Liver (tissue), 8 donors: ENCODE measurements at regions not wholly inside any gene's neighbourhood (a gene's known extent, or its start where the extent isn't known, plus 50 kb on each side); places are given as distances from the start of the nearest gene placed in this dataset.

Experiments used
- DNase-seq: peaks from one replicate; pipeline ENCODE4 v3.0.0-alpha.2; 2017; ENCODE audit warnings: low spot score
- H3K27ac ChIP-seq, 2 donors: one replicate each; pipeline ENCODE4 v1.7.0; 2013; ENCODE audit warnings: inconsistent platforms in 2 of 2, low read length in 2 of 2, control low read depth in 1 of 2, low read depth in 1 of 2, mild to moderate bottlenecking in 1 of 2
- H3K27me3 ChIP-seq, 4 donors: one replicate each; pipeline versions ENCODE4 v1.6.1 to v1.7.0; 2013; ENCODE audit warnings: low read length in 3 of 4, inconsistent platforms in 1 of 4, mild to moderate bottlenecking in 1 of 4, moderate library complexity in 1 of 4; ENCODE audit not compliant: control insufficient read depth in 4 of 4, insufficient read depth in 4 of 4
- H3K36me3 ChIP-seq, 4 donors: one replicate each; pipeline versions ENCODE4 v1.6.1 to v1.7.0; 2013; ENCODE audit warnings: low read length in 3 of 4, mild to moderate bottlenecking in 3 of 4, low read depth in 1 of 4, moderate library complexity in 1 of 4; ENCODE audit not compliant: control insufficient read depth in 4 of 4, insufficient read depth in 3 of 4
- H3K4me1 ChIP-seq, 4 donors: one replicate each; pipeline versions ENCODE4 v1.6.1 to v1.7.0; 2013; ENCODE audit warnings: low read length in 3 of 4, mild to moderate bottlenecking in 3 of 4, moderate library complexity in 1 of 4; ENCODE audit not compliant: control insufficient read depth in 4 of 4, insufficient read depth in 4 of 4
- H3K4me3 ChIP-seq, 3 donors: one replicate each; pipeline versions ENCODE4 v1.6.1 to v1.7.0; 2013; ENCODE audit warnings: low read length in 3 of 3, control low read depth in 1 of 3, low read depth in 1 of 3, mild to moderate bottlenecking in 1 of 3
- H3K9ac ChIP-seq, 2 donors: one replicate each; pipeline ENCODE4 v1.7.0; 2013; ENCODE audit warnings: low read length in 2 of 2, mild to moderate bottlenecking in 2 of 2, moderate library complexity in 2 of 2, control low read depth in 1 of 2, low read depth in 1 of 2
- H3K9me3 ChIP-seq, 4 donors: one replicate each; pipeline versions ENCODE4 v1.6.1 to v1.7.0; 2013; ENCODE audit warnings: low read length in 3 of 4; ENCODE audit not compliant: control insufficient read depth in 4 of 4
- EGR1 ChIP-seq, 2 donors: IDR thresholded peaks; 2 replicates each; pipeline ENCODE4 v1.6.1; 2016 to 2018; ENCODE audit warnings: antibody characterized with exemption in 2 of 2, low read depth in 2 of 2
- FOXA1 ChIP-seq: IDR thresholded peaks from 2 replicates; pipeline ENCODE4 v1.6.1; 2016; ENCODE audit warnings: antibody characterized with exemption
- FOXA2 ChIP-seq: IDR thresholded peaks from 2 replicates; pipeline ENCODE4 v1.6.1; 2016; ENCODE audit warnings: antibody characterized with exemption
- HNF4A ChIP-seq, 2 donors: conservative IDR thresholded peaks; 2 replicates each; pipeline ENCODE4 v1.6.1; 2016; ENCODE audit warnings: antibody characterized with exemption in 2 of 2, mild to moderate bottlenecking in 2 of 2
- HNF4G ChIP-seq: IDR thresholded peaks from 2 replicates; pipeline ENCODE4 v1.6.1; 2016; ENCODE audit warnings: antibody characterized with exemption
- JUND ChIP-seq, 2 donors: IDR thresholded peaks; 2 replicates each; pipeline ENCODE4 v1.6.1; 2016; ENCODE audit warnings: antibody characterized with exemption in 2 of 2
- MAX ChIP-seq: IDR thresholded peaks from 2 replicates; pipeline ENCODE4 v1.6.1; 2016; ENCODE audit warnings: antibody characterized with exemption
- RAD21 ChIP-seq, 2 donors: IDR thresholded peaks; 2 replicates each; pipeline ENCODE4 v1.6.1; 2016; ENCODE audit warnings: antibody characterized with exemption in 2 of 2, mild to moderate bottlenecking in 2 of 2
- RXRA ChIP-seq, 2 donors: IDR thresholded peaks; 2 replicates each; pipeline ENCODE4 v1.6.1; 2017 to 2018; ENCODE audit warnings: antibody characterized with exemption in 2 of 2, mild to moderate bottlenecking in 1 of 2
- TAF1 ChIP-seq: conservative IDR thresholded peaks from 2 replicates; pipeline ENCODE4 v1.6.1; 2016; ENCODE audit warnings: antibody characterized with exemption, mild to moderate bottlenecking
- YY1 ChIP-seq: IDR thresholded peaks from 2 replicates; pipeline ENCODE4 v1.6.1; 2016; ENCODE audit warnings: antibody characterized with exemption, mild to moderate bottlenecking
- WGBS: extraction: QIAGEN DNeasy Blood & Tissue Kit; methylation state at CpG from one replicate; pipeline ENCODE4 v1.1.7; 2013; 5-methylcytosine and 5-hydroxymethylcytosine counted together
- TF ChIP-seq, protein P1 (sequence below): IDR thresholded peaks from 2 replicates; pipeline ENCODE4 v1.6.1; 2016; ENCODE audit warnings: antibody characterized with exemption, mild to moderate bottlenecking
- TF ChIP-seq, protein P2 (sequence below): IDR thresholded peaks from 2 replicates; pipeline ENCODE4 v1.6.1; 2016; ENCODE audit warnings: antibody characterized with exemption
- TF ChIP-seq, protein P3 (sequence below): fragments of 150-350 bp; IDR thresholded peaks from 2 replicates; pipeline ENCODE4 v1.5.1; 2017; ENCODE audit warnings: improper control_type of control experiment, low read depth, low read length; ENCODE audit not compliant: missing input control
- TF ChIP-seq, protein P4 (sequence below): IDR thresholded peaks from 2 replicates; pipeline ENCODE4 v1.6.1; 2016; ENCODE audit warnings: antibody characterized with exemption
- donor health status: healthy.
- donor health status: healthy.
- donor health status: healthy.
- donor health status: healthy.
- donor health status: healthy.

- TF ChIP-seq, protein P1, sequence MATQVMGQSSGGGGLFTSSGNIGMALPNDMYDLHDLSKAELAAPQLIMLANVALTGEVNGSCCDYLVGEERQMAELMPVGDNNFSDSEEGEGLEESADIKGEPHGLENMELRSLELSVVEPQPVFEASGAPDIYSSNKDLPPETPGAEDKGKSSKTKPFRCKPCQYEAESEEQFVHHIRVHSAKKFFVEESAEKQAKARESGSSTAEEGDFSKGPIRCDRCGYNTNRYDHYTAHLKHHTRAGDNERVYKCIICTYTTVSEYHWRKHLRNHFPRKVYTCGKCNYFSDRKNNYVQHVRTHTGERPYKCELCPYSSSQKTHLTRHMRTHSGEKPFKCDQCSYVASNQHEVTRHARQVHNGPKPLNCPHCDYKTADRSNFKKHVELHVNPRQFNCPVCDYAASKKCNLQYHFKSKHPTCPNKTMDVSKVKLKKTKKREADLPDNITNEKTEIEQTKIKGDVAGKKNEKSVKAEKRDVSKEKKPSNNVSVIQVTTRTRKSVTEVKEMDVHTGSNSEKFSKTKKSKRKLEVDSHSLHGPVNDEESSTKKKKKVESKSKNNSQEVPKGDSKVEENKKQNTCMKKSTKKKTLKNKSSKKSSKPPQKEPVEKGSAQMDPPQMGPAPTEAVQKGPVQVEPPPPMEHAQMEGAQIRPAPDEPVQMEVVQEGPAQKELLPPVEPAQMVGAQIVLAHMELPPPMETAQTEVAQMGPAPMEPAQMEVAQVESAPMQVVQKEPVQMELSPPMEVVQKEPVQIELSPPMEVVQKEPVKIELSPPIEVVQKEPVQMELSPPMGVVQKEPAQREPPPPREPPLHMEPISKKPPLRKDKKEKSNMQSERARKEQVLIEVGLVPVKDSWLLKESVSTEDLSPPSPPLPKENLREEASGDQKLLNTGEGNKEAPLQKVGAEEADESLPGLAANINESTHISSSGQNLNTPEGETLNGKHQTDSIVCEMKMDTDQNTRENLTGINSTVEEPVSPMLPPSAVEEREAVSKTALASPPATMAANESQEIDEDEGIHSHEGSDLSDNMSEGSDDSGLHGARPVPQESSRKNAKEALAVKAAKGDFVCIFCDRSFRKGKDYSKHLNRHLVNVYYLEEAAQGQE = no peak
- TF ChIP-seq MAX = no peak
- TF ChIP-seq HNF4G = no peak
- no peak for TF ChIP-seq HNF4A (conservative IDR thresholded peaks at IDR 0.05)
- TF ChIP-seq JUND (IDR thresholded peaks at IDR 0.05) = no peak
These were observed 203.5 kb upstream of the TMEFF2 start (continued) for GRCh38 chr2:192398236-192398635.

DNA sequence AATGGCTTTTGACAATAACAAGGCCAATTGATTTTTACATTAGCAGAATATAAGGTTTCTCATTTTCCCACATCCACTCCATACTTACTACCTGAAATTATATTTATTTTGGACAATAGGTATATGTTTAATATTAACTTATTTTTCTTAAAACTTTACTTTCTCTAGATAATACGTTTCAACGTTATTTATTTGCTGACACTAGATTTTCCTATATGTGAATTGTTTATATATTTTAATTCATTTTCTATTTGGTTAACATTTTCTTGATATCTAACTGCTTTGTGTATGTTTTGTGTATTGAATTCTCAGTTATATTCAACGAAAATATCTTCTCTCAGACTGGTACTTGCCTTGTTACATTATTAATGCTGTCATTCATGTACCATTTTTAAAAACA lies 199.9 kb upstream of the TMEFF2 start:
- WGBS = 77% methylated on average over 3 of the region's 3 CpGs
- no peaks in the 10 kb centered on the region for H3K4me1 ChIP-seq
- no peak for TF ChIP-seq YY1
- TF ChIP-seq RAD21 (IDR thresholded peaks at IDR 0.05) = no peak
- TF ChIP-seq RXRA (IDR thresholded peaks at IDR 0.05) = no peak
- TF ChIP-seq, protein P2, sequence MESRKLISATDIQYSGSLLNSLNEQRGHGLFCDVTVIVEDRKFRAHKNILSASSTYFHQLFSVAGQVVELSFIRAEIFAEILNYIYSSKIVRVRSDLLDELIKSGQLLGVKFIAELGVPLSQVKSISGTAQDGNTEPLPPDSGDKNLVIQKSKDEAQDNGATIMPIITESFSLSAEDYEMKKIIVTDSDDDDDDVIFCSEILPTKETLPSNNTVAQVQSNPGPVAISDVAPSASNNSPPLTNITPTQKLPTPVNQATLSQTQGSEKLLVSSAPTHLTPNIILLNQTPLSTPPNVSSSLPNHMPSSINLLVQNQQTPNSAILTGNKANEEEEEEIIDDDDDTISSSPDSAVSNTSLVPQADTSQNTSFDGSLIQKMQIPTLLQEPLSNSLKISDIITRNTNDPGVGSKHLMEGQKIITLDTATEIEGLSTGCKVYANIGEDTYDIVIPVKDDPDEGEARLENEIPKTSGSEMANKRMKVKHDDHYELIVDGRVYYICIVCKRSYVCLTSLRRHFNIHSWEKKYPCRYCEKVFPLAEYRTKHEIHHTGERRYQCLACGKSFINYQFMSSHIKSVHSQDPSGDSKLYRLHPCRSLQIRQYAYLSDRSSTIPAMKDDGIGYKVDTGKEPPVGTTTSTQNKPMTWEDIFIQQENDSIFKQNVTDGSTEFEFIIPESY = no peak
- TF ChIP-seq TAF1 = no peak
- no peak for TF ChIP-seq EGR1 (IDR thresholded peaks at IDR 0.05; ENCODE audit: low read depth in 2 of 2)
- TF ChIP-seq FOXA1 = no peak
- TF ChIP-seq, protein P3, sequence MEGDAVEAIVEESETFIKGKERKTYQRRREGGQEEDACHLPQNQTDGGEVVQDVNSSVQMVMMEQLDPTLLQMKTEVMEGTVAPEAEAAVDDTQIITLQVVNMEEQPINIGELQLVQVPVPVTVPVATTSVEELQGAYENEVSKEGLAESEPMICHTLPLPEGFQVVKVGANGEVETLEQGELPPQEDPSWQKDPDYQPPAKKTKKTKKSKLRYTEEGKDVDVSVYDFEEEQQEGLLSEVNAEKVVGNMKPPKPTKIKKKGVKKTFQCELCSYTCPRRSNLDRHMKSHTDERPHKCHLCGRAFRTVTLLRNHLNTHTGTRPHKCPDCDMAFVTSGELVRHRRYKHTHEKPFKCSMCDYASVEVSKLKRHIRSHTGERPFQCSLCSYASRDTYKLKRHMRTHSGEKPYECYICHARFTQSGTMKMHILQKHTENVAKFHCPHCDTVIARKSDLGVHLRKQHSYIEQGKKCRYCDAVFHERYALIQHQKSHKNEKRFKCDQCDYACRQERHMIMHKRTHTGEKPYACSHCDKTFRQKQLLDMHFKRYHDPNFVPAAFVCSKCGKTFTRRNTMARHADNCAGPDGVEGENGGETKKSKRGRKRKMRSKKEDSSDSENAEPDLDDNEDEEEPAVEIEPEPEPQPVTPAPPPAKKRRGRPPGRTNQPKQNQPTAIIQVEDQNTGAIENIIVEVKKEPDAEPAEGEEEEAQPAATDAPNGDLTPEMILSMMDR = no peak
- TF ChIP-seq FOXA2 = no peak
- H3K27ac ChIP-seq = no peak overlapping the region
- no peaks in the 10 kb centered on the region for H3K27me3 ChIP-seq
- H3K4me3 ChIP-seq = no peak overlapping the region
- H3K9ac ChIP-seq = no peak overlapping the region
- H3K9me3 ChIP-seq = peaks cover 0 to 3% (median 0%) of the 10 kb centered on the region in 4 donors
- DNase-seq = no peak
- H3K36me3 ChIP-seq = no peaks in the 10 kb centered on the region

DNA sequence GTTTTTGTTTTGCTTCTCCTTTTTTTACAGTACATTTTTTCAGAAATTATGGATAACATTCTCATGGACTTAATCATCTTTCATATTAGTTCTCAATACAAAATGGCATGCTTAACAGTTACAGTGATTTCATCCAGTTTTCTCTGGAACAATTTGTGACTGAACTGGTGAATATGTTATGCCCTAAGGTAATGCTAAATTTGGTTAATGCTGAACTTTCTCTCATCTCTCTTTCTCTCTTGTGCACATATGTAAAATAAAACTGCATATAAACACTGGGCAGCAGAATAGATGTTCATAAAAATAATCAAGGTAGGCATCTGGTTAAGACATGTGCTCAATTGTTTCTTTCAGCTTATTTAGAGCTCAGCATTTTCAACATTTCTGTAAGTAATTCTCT lies 196.3 kb upstream of the TMEFF2 start:
- no peaks in the 10 kb centered on the region for H3K27me3 ChIP-seq
- TF ChIP-seq RXRA (IDR thresholded peaks at IDR 0.05) (no peak), HNF4A (conservative IDR thresholded peaks at IDR 0.05) (no peak), HNF4G (no peak), TAF1 (no peak), MAX (no peak), RAD21 (IDR thresholded peaks at IDR 0.05) (no peak)
- TF ChIP-seq, protein P1 = no peak
- TF ChIP-seq, protein P4, sequence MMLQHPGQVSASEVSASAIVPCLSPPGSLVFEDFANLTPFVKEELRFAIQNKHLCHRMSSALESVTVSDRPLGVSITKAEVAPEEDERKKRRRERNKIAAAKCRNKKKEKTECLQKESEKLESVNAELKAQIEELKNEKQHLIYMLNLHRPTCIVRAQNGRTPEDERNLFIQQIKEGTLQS = no peak
- TF ChIP-seq, protein P2 = no peak
- no peak overlapping the region for H3K9ac ChIP-seq
- DNase-seq = no peak
- H3K4me1 ChIP-seq = no peaks in the 10 kb centered on the region
- H3K4me3 ChIP-seq = no peak overlapping the region
- H3K9me3 ChIP-seq = no peaks in the 10 kb centered on the region
- no peaks in the 10 kb centered on the region for H3K36me3 ChIP-seq
- H3K27ac ChIP-seq = no peak overlapping the region
